ENCODE measurements at regions not wholly inside any gene's neighbourhood (a gene's known extent, or its start where the extent isn't known, plus 50 kb on each side); places are given as distances from the start of the nearest gene placed in this dataset.
"Not testable (repeated sequence)": the region's sequence is repeated elsewhere in the genome, so short reads cannot be mapped to it uniquely, and the experiment has no call there.

- DNase-seq = no peak
Observed at GRCh38 chr9:115411993-115412452, 294.1 kb upstream of the TNC start.

- no peak for DNase-seq
Observed at GRCh38 chr9:115412656-115413055, 294.7 kb upstream of the TNC start.

GRCh38 chr9:115413304-115413703 is 295.3 kb upstream of the TNC start:
- DNase-seq = no peak

- DNase-seq = no peak
Observed at GRCh38 chr9:115413766-115414382, 295.9 kb upstream of the TNC start.

- no peak for DNase-seq
Observed at GRCh38 chr9:115414561-115414960, 296.6 kb upstream of the TNC start.

GRCh38 chr9:115415450-115415849 is 297.5 kb upstream of the TNC start:
- no peak for DNase-seq

GRCh38 chr9:115416299-115416698 is 298.3 kb upstream of the TNC start:
- no peak for DNase-seq

- DNase-seq = not testable (repeated sequence)
Observed at GRCh38 chr9:115418181-115418580, 300.2 kb upstream of the TNC start.

- no peak for DNase-seq
Observed at GRCh38 chr9:115422932-115423440, 305.0 kb upstream of the TNC start.

- no peak for DNase-seq
Observed at GRCh38 chr9:115423646-115424045, 305.7 kb upstream of the TNC start.

- no peak for DNase-seq
Observed at GRCh38 chr9:115425601-115426000, 307.6 kb upstream of the TNC start.

- no peak for DNase-seq
Observed at GRCh38 chr9:115437418-115437817, 319.5 kb upstream of the TNC start.

GRCh38 chr9:115439641-115440040 is 321.7 kb upstream of the TNC start:
- no peak for DNase-seq

GRCh38 chr9:115442054-115442453 is 324.1 kb upstream of the TNC start:
- no peak for DNase-seq

GRCh38 chr9:115443890-115444289 is 325.9 kb upstream of the TNC start:
- no peak for DNase-seq

GRCh38 chr9:115444959-115445358 is 327.0 kb upstream of the TNC start:
- no peak for DNase-seq

GRCh38 chr9:115445655-115446054 is 327.7 kb upstream of the TNC start:
- DNase-seq = no peak

GRCh38 chr9:115456515-115456914 is 338.6 kb upstream of the TNC start:
- no peak for DNase-seq

GRCh38 chr9:115461280-115461679 is 343.3 kb upstream of the TNC start:
- no peak for DNase-seq

- no peak for DNase-seq
Observed at GRCh38 chr9:115462623-115463022, 344.7 kb upstream of the TNC start.

- DNase-seq = peak; percentile 72
Observed at GRCh38 chr9:115466756-115467155, 348.8 kb upstream of the TNC start.

- DNase-seq = no peak
Observed at GRCh38 chr9:115469841-115470240, 351.9 kb upstream of the TNC start.

- DNase-seq = not testable (repeated sequence)
Observed at GRCh38 chr9:115473032-115473431, 355.1 kb upstream of the TNC start.

GRCh38 chr9:115481769-115482168 is 363.8 kb upstream of the TNC start:
- no peak for DNase-seq

GRCh38 chr9:115482747-115483146 is 364.8 kb upstream of the TNC start:
- no peak for DNase-seq
